ENCODE measurements at regions not wholly inside any gene's neighbourhood (a gene's known extent, or its start where the extent isn't known, plus 50 kb on each side); places are given as distances from the start of the nearest gene placed in this dataset.
A peak's percentile ranks its signal among the peaks of the same experiment; 100 is the strongest.

DNA sequence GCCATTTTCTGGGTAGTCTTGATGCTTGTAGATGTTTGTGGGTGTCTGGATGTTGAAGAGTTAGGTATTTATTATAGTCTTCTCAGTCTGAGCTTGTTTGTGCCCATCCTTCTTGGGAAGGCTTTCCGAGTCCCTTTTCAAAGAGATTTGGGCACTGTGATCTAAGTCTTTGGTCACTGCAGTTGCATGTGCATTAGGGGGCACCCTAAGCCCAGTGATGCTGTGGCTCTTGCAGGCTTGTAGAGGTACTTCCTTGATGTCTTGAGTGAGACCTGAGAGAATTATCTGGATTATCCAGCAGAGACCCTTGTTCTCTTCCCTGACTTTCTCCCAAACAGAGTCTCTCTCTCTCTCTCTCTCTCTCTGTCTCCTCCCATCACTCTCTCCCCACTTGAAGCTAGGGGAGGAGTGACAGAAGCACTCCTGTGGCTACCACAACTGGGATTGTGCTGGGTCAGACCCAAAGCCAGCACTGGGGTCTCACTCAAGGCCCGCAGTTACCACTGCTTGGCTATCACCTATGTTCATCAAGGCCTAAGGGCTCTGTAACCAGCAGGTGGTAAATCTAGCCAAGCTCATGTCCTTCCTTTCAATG is 68.5 kb downstream of the TMCO5A start:
- TF ChIP-seq, protein P1, sequence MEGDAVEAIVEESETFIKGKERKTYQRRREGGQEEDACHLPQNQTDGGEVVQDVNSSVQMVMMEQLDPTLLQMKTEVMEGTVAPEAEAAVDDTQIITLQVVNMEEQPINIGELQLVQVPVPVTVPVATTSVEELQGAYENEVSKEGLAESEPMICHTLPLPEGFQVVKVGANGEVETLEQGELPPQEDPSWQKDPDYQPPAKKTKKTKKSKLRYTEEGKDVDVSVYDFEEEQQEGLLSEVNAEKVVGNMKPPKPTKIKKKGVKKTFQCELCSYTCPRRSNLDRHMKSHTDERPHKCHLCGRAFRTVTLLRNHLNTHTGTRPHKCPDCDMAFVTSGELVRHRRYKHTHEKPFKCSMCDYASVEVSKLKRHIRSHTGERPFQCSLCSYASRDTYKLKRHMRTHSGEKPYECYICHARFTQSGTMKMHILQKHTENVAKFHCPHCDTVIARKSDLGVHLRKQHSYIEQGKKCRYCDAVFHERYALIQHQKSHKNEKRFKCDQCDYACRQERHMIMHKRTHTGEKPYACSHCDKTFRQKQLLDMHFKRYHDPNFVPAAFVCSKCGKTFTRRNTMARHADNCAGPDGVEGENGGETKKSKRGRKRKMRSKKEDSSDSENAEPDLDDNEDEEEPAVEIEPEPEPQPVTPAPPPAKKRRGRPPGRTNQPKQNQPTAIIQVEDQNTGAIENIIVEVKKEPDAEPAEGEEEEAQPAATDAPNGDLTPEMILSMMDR (IDR thresholded peaks at IDR 0.05; ENCODE audit: borderline replicate concordance, insufficient read depth, low read depth, low read length): peak; percentile 64
- H3K4me3 ChIP-seq (ENCODE audit: low read depth, low read length): no peak overlapping the region

DNA sequence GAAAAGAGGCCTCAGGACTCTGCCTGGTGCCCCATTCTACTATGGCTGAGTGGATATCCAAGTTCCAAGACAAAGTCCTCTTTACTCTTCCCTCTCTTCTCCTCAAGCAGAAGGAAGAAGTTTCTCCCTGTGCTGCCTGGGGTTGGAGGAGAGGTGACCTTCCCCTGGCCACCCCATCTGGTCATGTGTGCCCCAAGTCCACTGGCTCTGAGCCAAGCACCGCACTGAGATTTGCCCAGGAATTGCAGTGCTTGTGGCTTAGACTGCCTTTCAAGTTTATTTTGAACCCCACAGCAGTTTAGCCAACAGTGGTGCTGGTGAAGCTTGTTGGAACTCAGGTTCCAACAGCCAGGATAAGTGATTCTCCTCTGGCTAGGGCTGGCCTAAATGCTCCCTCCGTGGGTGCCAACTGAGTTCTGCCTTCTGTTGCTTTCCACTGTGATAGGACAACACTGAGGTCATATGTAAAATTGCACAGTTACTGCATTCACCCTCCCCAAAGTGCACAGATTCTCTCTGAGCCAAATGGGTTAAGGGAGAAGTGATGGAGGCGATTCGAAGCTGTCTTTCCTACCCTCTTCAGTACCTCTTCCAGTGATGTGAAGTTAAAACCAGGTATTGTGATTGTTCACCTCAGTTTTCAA is 69.9 kb downstream of the TMCO5A start:
- no peak overlapping the region for H3K4me3 ChIP-seq (ENCODE audit: low read depth, low read length)
- TF ChIP-seq, protein P1 (IDR thresholded peaks at IDR 0.05; ENCODE audit: borderline replicate concordance, insufficient read depth, low read depth, low read length): no peak

DNA sequence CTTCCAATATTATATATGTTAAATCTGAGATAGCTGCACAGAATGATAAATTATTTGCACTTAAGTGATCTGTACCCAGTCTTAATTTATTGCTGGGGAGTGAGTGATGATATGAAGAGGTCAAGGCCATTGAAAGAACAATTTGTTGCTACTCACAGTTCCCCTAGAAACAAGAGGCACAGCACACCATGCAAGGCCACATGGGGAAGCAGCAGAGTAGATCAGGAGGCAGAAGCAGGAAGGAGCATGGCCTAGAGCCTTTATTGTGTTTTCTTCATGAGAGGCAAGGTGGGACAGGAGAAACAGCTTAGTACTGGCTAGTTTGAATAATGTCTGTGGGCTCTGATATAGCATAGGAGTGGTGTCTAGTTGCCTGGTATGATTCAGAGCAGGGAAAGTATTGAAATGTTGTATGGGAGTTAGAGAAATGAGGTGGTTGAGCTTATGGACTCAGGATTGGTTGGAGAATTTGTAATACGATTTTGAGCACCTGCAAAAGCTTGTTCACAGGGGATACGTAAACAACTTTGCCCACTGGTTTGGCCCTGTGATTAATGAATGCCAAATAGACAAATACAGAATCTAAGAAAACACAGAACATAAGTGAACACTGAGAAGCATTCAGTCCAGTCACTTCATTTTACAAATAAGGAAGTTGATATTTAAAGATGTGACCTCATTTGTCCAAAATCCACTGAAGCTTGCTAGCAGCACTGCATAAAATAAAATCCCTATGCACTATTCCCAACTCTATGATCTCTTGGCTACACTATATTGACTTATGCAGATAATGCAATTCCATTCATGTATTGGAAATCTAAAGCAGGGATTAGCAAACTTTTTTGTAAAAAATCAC is 71.7 kb downstream of the TMCO5A start:
- TF ChIP-seq, protein P1 (IDR thresholded peaks at IDR 0.05; ENCODE audit: borderline replicate concordance, insufficient read depth, low read depth, low read length): no peak
- H3K4me3 ChIP-seq (ENCODE audit: low read depth, low read length): no peak overlapping the region

DNA sequence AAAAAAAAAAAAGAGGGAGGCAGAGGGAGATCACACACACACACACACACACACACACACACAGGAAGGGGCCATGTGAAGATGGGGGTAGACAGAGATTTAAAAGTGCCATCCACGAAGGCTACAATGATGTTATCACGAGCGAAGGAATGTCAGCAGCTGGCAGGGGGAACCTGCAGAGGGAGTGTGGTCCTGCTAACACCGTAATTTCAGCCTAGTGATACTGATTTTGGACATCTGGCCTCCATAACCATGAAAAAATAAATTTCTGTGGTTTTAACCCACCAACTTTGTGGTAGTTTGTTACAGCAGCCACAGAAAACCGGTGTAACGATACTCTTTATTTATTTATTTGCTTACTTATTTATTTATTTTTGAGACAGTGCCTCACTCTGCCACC is 76.0 kb downstream of the TMCO5A start:
- H3K4me3 ChIP-seq (ENCODE audit: low read depth, low read length): no peak overlapping the region
- TF ChIP-seq, protein P1 (IDR thresholded peaks at IDR 0.05; ENCODE audit: borderline replicate concordance, insufficient read depth, low read depth, low read length): no peak

DNA sequence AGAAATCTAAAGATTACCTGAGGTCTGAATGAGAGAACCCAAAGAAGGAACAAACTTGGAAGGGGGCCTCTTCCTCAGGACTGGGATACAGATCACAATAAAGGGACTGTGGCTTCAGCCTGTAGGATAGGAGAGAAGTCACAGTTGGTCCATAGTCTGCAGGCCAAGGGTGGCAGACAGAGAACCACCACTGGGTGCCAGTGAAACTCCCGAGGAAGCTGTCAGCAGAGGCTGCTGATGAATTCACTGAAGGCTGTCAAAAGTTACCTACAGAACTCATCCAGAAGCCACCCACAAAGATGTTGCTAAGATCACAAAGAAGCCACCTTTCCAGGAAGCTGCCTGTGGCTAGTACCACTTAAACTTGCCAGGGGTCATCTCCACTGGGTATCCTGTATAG is 78.5 kb downstream of the TMCO5A start:
- TF ChIP-seq, protein P1 (IDR thresholded peaks at IDR 0.05; ENCODE audit: borderline replicate concordance, insufficient read depth, low read depth, low read length): no peak
- H3K4me3 ChIP-seq (ENCODE audit: low read depth, low read length): no peak overlapping the region

DNA sequence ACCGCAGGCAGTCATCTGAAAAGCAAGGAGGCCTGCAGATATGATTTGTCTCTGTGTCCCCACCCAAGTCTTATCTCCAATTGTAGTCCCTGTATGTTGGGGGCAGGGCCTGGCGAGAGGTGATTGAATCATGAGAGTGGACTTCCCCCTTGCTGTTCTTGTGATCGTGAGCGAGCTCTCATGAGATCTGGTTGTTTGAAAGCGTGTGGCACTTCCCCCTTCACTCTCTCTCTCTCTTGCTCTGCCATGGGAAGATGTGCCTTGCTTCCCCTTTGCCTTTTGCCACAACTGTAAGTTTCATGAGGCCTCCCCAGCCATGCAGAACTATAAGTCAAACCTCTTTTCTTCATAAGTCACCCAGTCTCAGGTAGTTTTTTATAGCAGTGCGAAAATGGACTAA is 83.3 kb downstream of the TMCO5A start:
- H3K4me3 ChIP-seq (ENCODE audit: low read depth, low read length): no peak overlapping the region
- TF ChIP-seq, protein P1 (IDR thresholded peaks at IDR 0.05; ENCODE audit: borderline replicate concordance, insufficient read depth, low read depth, low read length): no peak

All from GM12875 (cell line).